H1 (cell line): ENCODE measurements at regions not wholly inside any gene's neighbourhood (a gene's known extent, or its start where the extent isn't known, plus 50 kb on each side); places are given as distances from the start of the nearest gene placed in this dataset.

Experiments used
- CTCF ChIA-PET: fragments of 300-600 bp; sonication (Branson Sonifier 250); formaldehyde crosslinking; loops from one replicate; lab custom pipeline; 2021; ENCODE audit not compliant: partially characterized antibody; lab: Charles Lee
- POLR2A ChIA-PET: fragments of 300-600 bp; sonication (Branson Sonifier 250); formaldehyde crosslinking; loops from one replicate; lab custom pipeline; 2021; ENCODE audit warnings: inconsistent platforms; ENCODE audit not compliant: partially characterized antibody; lab: Charles Lee
- DNase-seq, 2 experiments: peaks; one replicate each; pipeline versions ENCODE4 v3.0.0 to v3.0.0-alpha.2; 2010 to 2022; ENCODE audit warnings: low spot score in 2 of 2, low read depth in 1 of 2, mixed read lengths in 1 of 2
- FAIRE-seq: peaks from 2 replicates; lab custom pipeline; 2011; peaks lifted over from hg19 to GRCh38; lab: Jason Lieb, UNC
- H2AFZ ChIP-seq: 2 replicates; pipeline ENCODE4 v1.8.1; 2012; ENCODE audit warnings: low read length, inconsistent platforms
- H2AK5ac ChIP-seq: 2 replicates; pipeline ENCODE4 v1.6.1; 2013; ENCODE audit warnings: low read depth, low read length
- H2BK120ac ChIP-seq: replicated peaks from 2 replicates; pipeline ENCODE3; 2013; ENCODE audit warnings: low read depth, low read length, inconsistent platforms
- H2BK12ac ChIP-seq: 2 replicates; pipeline ENCODE4 v1.6.1; 2013; ENCODE audit warnings: low read depth, low read length
- H2BK15ac ChIP-seq: 2 replicates; pipeline ENCODE4 v1.6.1; 2013; ENCODE audit warnings: low read length
- H2BK20ac ChIP-seq: 2 replicates; pipeline ENCODE4 v1.6.1; 2013; ENCODE audit warnings: low read length
- H2BK5ac ChIP-seq: 2 replicates; pipeline ENCODE4 v1.6.1; 2013; ENCODE audit warnings: low read depth, low read length
- H3K14ac ChIP-seq: 2 replicates; pipeline ENCODE4 v1.6.1; 2013; ENCODE audit warnings: inconsistent platforms; ENCODE audit not compliant: insufficient read length
- H3K18ac ChIP-seq: 2 replicates; pipeline ENCODE4 v1.6.1; 2013; ENCODE audit warnings: low read length; ENCODE audit errors: extremely low read depth
- H3K23ac ChIP-seq: 2 replicates; pipeline ENCODE4 v1.6.1; 2013; ENCODE audit warnings: inconsistent platforms; ENCODE audit not compliant: insufficient read length
- H3K23me2 ChIP-seq: 2 replicates; pipeline ENCODE4 v1.6.1; 2013; ENCODE audit warnings: low read depth, low read length
- H3K27ac ChIP-seq: 2 replicates; pipeline ENCODE4 v1.6.1; 2011; ENCODE audit warnings: low read depth, low read length, inconsistent platforms
- H3K27me3 ChIP-seq, 4 experiments: replicated peaks in 1 of 4; 1 replicate in 1 of 4; 2 replicates in 3 of 4; pipeline versions ENCODE4 v1.6.1 to v1.8.1; 2011 to 2013; ENCODE audit warnings: low read length in 3 of 4, mild to moderate bottlenecking in 3 of 4, inconsistent platforms in 2 of 4, mixed read lengths in 2 of 4, moderate library complexity in 1 of 4; ENCODE audit not compliant: control insufficient read depth in 3 of 4, insufficient read depth in 3 of 4; ENCODE audit errors: extremely low read depth in 1 of 4
- H3K36me3 ChIP-seq, 4 experiments: 2 replicates each; pipeline versions ENCODE4 v1.6.1 to v1.8.1; 2011 to 2013; ENCODE audit warnings: mild to moderate bottlenecking in 4 of 4, low read length in 3 of 4, moderate library complexity in 2 of 4, control low read depth in 1 of 4, inconsistent platforms in 1 of 4; ENCODE audit not compliant: insufficient read depth in 4 of 4, control insufficient read depth in 2 of 4
- H3K4ac ChIP-seq: replicated peaks from 2 replicates; pipeline ENCODE3; 2013; ENCODE audit warnings: low read length, low read depth, mixed read lengths, inconsistent platforms; ENCODE audit not compliant: insufficient read length
- H3K4me1 ChIP-seq, 4 experiments: replicated peaks in 1 of 4; 1 replicate in 1 of 4; 2 replicates in 3 of 4; pipeline versions ENCODE4 v1.6.1 to v1.8.1; 2011 to 2013; ENCODE audit warnings: low read length in 3 of 4, inconsistent platforms in 2 of 4, mixed read lengths in 1 of 4; ENCODE audit not compliant: insufficient read depth in 4 of 4, control insufficient read depth in 3 of 4
- H3K4me2 ChIP-seq, 2 experiments: 2 replicates each; pipeline versions ENCODE4 v1.6.1 to v1.8.1; 2011 to 2013; ENCODE audit warnings: low read depth in 2 of 2, low read length in 2 of 2, control low read depth in 1 of 2, inconsistent platforms in 1 of 2, mild to moderate bottlenecking in 1 of 2; ENCODE audit not compliant: insufficient read depth in 1 of 2
- H3K4me3 ChIP-seq, 4 experiments: fragments of 200-600, 300-600 bp in 1 of 4; sonication (generic), shearing (Covaris generic), sonication (Bioruptor Twin) in 1 of 4; 2 replicates each; pipeline versions ENCODE4 v1.5.1 to v1.8.1; 2011 to 2016; ENCODE audit warnings: low read length in 4 of 4, low read depth in 3 of 4, control low read depth in 2 of 4, inconsistent platforms in 2 of 4, mild to moderate bottlenecking in 2 of 4, mixed read lengths in 1 of 4, moderate library complexity in 1 of 4; ENCODE audit not compliant: insufficient read depth in 2 of 4; ENCODE audit errors: extremely low read depth in 1 of 4
- H3K56ac ChIP-seq: replicated peaks from 2 replicates; pipeline ENCODE3; 2013; ENCODE audit warnings: low read depth, mild to moderate bottlenecking, mixed read lengths, low read length, inconsistent platforms; ENCODE audit not compliant: insufficient read length
- H3K79me1 ChIP-seq: 2 replicates; pipeline ENCODE4 v1.6.1; 2013; ENCODE audit warnings: low read depth, low read length, control low read depth
- H3K79me2 ChIP-seq, 2 experiments: 2 replicates each; pipeline versions ENCODE4 v1.6.1 to v1.8.1; 2012 to 2013; ENCODE audit warnings: low read length in 2 of 2, mild to moderate bottlenecking in 2 of 2, inconsistent platforms in 1 of 2; ENCODE audit not compliant: insufficient read depth in 2 of 2, control insufficient read depth in 1 of 2
- H3K9ac ChIP-seq, 4 experiments: replicated peaks in 1 of 4; 1 replicate in 1 of 4; 2 replicates in 3 of 4; pipeline versions ENCODE4 v1.6.1 to v1.8.1; 2011 to 2013; ENCODE audit warnings: low read depth in 3 of 4, low read length in 3 of 4, control low read depth in 2 of 4, mild to moderate bottlenecking in 2 of 4, moderate library complexity in 2 of 4, inconsistent platforms in 1 of 4; ENCODE audit errors: extremely low read depth in 1 of 4
- H3K9me3 ChIP-seq, 2 experiments: 2 replicates each; pipeline versions ENCODE4 v1.6.1 to v1.8.1; 2012 to 2013; ENCODE audit warnings: mild to moderate bottlenecking in 2 of 2, moderate library complexity in 2 of 2, control low read depth in 1 of 2, inconsistent platforms in 1 of 2, low read depth in 1 of 2, low read length in 1 of 2, mixed read lengths in 1 of 2; ENCODE audit not compliant: insufficient read depth in 2 of 2
- H4K20me1 ChIP-seq, 2 experiments: replicated peaks in 1 of 2; 2 replicates each; pipeline versions ENCODE3 to v1.8.1; 2011 to 2013; ENCODE audit warnings: inconsistent platforms in 2 of 2, low read length in 2 of 2, mild to moderate bottlenecking in 1 of 2; ENCODE audit not compliant: insufficient read depth in 2 of 2, control insufficient read depth in 1 of 2
- H4K5ac ChIP-seq: 2 replicates; pipeline ENCODE4 v1.6.1; 2013; ENCODE audit warnings: low read length, low read depth, mixed read lengths, inconsistent platforms; ENCODE audit not compliant: insufficient read length
- H4K8ac ChIP-seq: 2 replicates; pipeline ENCODE4 v1.8.0; 2013; ENCODE audit warnings: mild to moderate bottlenecking, moderate library complexity, low read length, inconsistent platforms; ENCODE audit not compliant: insufficient read depth; ENCODE audit errors: extremely low read depth
- H4K91ac ChIP-seq: replicated peaks from 2 replicates; pipeline ENCODE3; 2013; ENCODE audit warnings: low read length, mixed read lengths, inconsistent platforms; ENCODE audit not compliant: insufficient read length
- BCL11A ChIP-seq, 2 experiments: IDR thresholded peaks; one replicate each; pipeline ENCODE4 v1.6.1; 2011; ENCODE audit warnings: low read depth in 2 of 2, low read length in 2 of 2, mild to moderate bottlenecking in 2 of 2
- CEBPB ChIP-seq: IDR thresholded peaks from 2 replicates; pipeline ENCODE4 v1.6.1; 2012; ENCODE audit warnings: low read depth, low read length
- CHD2 ChIP-seq: IDR thresholded peaks from 2 replicates; pipeline ENCODE4 v1.6.1; 2012; ENCODE audit warnings: low read length, improper control_type of control experiment
- GTF2F1 ChIP-seq: IDR thresholded peaks from 2 replicates; pipeline ENCODE4 v1.6.1; 2012; ENCODE audit warnings: low read depth, low read length, improper control_type of control experiment, borderline replicate concordance
- NANOG ChIP-seq: IDR thresholded peaks from 2 replicates; pipeline ENCODE4 v1.6.1; 2011; ENCODE audit warnings: low read length, low read depth, mild to moderate bottlenecking, inconsistent platforms; ENCODE audit not compliant: insufficient read depth, poor library complexity, severe bottlenecking
- PHF8 ChIP-seq: fragments of 200-600 bp; sonication (generic); conservative IDR thresholded peaks from 2 replicates; pipeline ENCODE4 v1.7.1; 2012; ENCODE audit warnings: low read depth, mild to moderate bottlenecking, inconsistent platforms, low read length, moderate library complexity
- RBBP5 ChIP-seq: IDR thresholded peaks from 2 replicates; pipeline ENCODE4 v1.7.1; 2012; ENCODE audit warnings: low read depth, mild to moderate bottlenecking, inconsistent platforms, low read length, moderate library complexity, borderline replicate concordance
- TBP ChIP-seq: IDR thresholded peaks from 2 replicates; pipeline ENCODE4 v1.6.1; 2011; ENCODE audit warnings: low read depth, low read length, improper control_type of control experiment
- WGBS, 2 experiments: shearing (Covaris generic) in 1 of 2; methylation state at CpG; one replicate each; pipeline versions ENCODE4 v1.1.6 to v1.1.7; 2013 to 2015; ENCODE audit warnings: low lambda C conversion rate in 2 of 2, mixed read lengths in 2 of 2, inconsistent platforms in 1 of 2, low coverage in 1 of 2, missing lambda C conversion rate in 1 of 2; ENCODE audit not compliant: insufficient replicate concordance in 2 of 2, insufficient coverage in 1 of 2, insufficient read length in 1 of 2; ENCODE audit errors: extremely low coverage in 1 of 2, missing lambda C conversion rate in 1 of 2; 5-methylcytosine and 5-hydroxymethylcytosine counted together
- TF ChIP-seq, protein P1 (sequence below): IDR thresholded peaks from 2 replicates; pipeline ENCODE4 v1.6.1; 2011; ENCODE audit warnings: low read length, improper control_type of control experiment
- TF ChIP-seq, protein P2 (sequence below): IDR thresholded peaks from 2 replicates; pipeline ENCODE4 v1.6.1; 2012; ENCODE audit warnings: inconsistent platforms

- no peak overlapping the region for H3K4ac ChIP-seq
- H3K23ac ChIP-seq, result no peak overlapping the region
- 93% methylated on average over 3 of the region's 3 CpGs; no CpG with 5 or more reads in 1 of the 2 experiments for WGBS, 2 experiments
- no peak overlapping the region for H3K18ac ChIP-seq
- no peak overlapping the region for H3K56ac ChIP-seq
- no peaks in the 10 kb centered on the region for H3K9me3 ChIP-seq
- H4K8ac ChIP-seq, result no peak overlapping the region
- no peaks in the 10 kb centered on the region for H3K27me3 ChIP-seq
- H2AFZ ChIP-seq, result no peak overlapping the region
- POLR2A ChIA-PET, result no interaction called here
- H3K9ac ChIP-seq, result no peak overlapping the region
- H3K36me3 ChIP-seq, result no peaks in the 10 kb centered on the region
- no peak overlapping the region for H2BK15ac ChIP-seq
- FAIRE-seq (no peak), DNase-seq (no peak)
- H3K4me2 ChIP-seq, result no peak overlapping the region
- H4K91ac ChIP-seq, result no peak overlapping the region
- H3K27ac ChIP-seq, result no peak overlapping the region
- H3K23me2 ChIP-seq, result no peaks in the 10 kb centered on the region
- H2BK5ac ChIP-seq, result no peak overlapping the region
- H2BK12ac ChIP-seq, result peak overlapping the region; percentile 30; the same call in 1 of the 2 replicates
- H3K79me1 ChIP-seq, result no peaks in the 10 kb centered on the region
- TF ChIP-seq, protein P1, sequence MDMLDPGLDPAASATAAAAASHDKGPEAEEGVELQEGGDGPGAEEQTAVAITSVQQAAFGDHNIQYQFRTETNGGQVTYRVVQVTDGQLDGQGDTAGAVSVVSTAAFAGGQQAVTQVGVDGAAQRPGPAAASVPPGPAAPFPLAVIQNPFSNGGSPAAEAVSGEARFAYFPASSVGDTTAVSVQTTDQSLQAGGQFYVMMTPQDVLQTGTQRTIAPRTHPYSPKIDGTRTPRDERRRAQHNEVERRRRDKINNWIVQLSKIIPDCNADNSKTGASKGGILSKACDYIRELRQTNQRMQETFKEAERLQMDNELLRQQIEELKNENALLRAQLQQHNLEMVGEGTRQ, result no peak
- TF ChIP-seq RBBP5 (no peak), TBP (no peak), CEBPB (no peak), GTF2F1 (no peak), PHF8 (no peak), BCL11A (IDR thresholded peaks at IDR 0.05; ENCODE audit: low read depth in 2 of 2, low read length in 2 of 2) (no peak), NANOG (no peak), CHD2 (no peak)
- TF ChIP-seq, protein P2, sequence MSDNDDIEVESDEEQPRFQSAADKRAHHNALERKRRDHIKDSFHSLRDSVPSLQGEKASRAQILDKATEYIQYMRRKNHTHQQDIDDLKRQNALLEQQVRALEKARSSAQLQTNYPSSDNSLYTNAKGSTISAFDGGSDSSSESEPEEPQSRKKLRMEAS, result no peak
- CTCF ChIA-PET, result no interaction called here
- H3K14ac ChIP-seq, result no peak overlapping the region
- peaks cover 0 to 8% (median 4%) of the 10 kb centered on the region in 4 experiments; a peak in 3 of 7 replicates for H3K4me1 ChIP-seq
- H2BK20ac ChIP-seq, result no peak overlapping the region
- no peak overlapping the region for H4K5ac ChIP-seq
- no peaks in the 10 kb centered on the region for H4K20me1 ChIP-seq
- no peaks in the 10 kb centered on the region for H3K79me2 ChIP-seq
- no peak overlapping the region for H2BK120ac ChIP-seq
- no peak overlapping the region for H3K4me3 ChIP-seq
- H2AK5ac ChIP-seq, result no peak overlapping the region
Measured at GRCh38 chr3:7950890-7951289, 550.7 kb upstream of the LMCD1 start.
